GM18511 (cell line): ENCODE measurements at regions not wholly inside any gene's neighbourhood (a gene's known extent, or its start where the extent isn't known, plus 50 kb on each side); places are given as distances from the start of the nearest gene placed in this dataset.

Experiments used
- ATAC-seq: cut with Tn5 transposase; IDR thresholded peaks from one replicate; pipeline ENCODE4 v1.9.1; 2021; ENCODE audit warnings: mild to moderate bottlenecking, moderate library complexity; ENCODE audit not compliant: unreplicated experiment

DNA sequence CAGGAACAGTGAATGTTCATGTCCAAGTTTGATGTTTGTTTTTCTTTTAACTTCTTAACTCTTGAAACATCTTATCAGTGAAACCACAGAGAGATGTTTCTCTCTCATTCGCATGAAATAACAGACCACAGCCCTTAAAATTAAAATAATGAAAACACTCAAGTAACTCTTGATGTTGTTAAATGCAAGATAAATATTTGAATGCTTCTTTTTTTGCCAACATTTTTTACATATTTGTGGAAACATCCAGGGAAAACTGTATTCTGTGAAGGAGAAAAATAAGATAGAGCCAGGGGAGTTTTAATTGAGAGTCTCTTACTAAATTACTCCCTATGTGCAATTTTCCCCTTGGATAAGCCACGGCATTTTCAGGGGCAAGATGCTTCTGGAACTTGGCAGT is 361.8 kb upstream of the MGMT start:
- no peak for ATAC-seq

DNA sequence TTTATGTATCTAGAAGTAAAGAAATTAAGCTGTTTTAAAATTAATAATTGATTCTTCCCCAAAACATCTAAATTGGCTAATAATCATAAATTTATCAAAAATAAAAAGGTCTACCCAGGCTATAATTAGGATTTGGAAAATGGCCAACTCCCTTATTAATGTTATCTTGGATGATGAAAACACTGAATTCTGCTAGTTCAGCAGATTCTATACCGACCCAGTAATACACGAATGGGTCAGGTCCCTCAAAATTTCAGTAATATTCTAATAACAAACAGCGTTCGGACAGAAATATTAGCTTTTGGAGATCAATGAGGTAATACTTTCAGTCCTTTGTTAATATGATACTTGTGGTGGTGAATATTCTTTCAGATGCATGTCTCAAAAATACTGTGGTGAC is 360.7 kb upstream of the MGMT start:
- ATAC-seq = no peak

- no peak for ATAC-seq
Measured at GRCh38 chr10:129107525-129107924, 359.5 kb upstream of the MGMT start.

DNA sequence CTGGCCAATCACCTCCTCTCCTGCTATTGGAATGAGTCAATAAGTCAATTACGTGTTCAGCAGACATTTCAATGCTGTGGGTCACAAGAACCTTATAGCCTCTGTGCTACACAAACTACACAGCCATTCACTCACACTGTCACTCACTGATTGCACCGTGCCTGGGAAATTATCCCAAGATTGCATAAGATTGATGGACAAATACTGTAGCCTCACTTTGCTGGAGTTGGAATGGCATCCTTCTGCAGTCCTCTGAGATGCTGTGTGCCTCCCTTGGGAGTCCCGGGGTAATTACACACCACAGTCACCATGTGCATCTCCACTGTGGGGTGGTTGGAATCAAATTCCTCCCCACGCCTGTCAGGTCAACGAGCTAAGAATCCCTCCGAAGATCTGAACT is 358.7 kb upstream of the MGMT start:
- no peak for ATAC-seq

DNA sequence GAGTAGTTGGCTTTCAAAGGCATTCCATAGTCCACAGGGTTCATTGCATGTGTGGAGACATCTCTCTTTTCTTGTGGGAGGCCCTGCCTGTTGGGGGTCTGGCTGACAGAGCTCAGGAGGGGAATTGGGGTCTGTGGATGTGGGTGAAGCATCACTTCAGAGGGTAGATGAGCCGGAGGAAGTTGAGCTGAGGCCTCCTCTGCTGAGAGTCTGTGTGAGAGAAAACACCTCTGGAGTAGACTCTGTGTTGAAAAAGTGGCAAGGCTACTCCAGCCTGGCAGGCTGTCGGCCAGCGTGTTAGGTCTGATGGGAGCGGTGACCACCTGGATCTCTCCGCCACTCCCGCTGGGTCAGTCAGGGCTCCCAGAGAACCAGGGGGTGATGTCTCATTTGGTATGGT is 358.0 kb upstream of the MGMT start:
- no peak for ATAC-seq

DNA sequence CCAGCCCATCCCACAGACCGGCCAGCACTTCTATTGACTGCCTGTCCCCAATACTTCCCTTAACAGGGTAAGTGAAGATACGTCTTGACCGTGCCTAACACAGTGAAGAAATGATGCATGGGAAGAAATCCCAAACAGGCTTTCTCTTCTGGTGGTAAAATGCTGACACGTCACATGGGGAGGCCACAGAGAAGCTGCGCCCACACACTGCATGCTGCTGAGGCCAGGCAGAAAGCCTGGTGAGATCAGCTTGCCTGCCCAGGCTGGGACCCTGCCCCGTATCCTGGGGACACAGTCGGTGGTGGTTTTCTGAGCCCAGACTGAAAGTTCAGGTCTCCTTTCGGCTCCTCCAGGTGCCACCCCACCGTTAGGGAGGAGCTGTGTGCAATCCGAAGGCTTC is 356.3 kb upstream of the MGMT start:
- ATAC-seq = no peak

DNA sequence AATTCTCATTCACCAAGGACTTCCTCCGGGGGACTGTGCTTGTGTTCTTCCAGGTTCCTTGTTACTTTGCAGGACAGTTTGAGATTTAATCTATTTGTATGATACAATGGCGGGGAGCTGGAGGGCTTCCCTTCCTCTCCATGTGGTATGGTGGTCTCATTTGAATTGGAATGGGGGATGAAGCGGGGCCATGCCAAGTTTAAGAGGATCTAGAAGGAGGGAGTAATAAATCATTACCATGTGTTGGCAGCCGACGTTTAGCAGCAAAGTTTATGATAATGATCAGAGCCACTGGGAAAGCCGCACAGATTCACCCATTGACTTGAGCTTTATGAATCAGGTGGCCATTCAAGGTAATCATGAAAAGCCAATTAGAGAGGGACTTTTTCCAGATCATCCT is 355.1 kb upstream of the MGMT start:
- no peak for ATAC-seq

GRCh38 chr10:129114588-129114987 is 352.5 kb upstream of the MGMT start:
- ATAC-seq = no peak

- no peak for ATAC-seq
Measured at GRCh38 chr10:129116371-129116770, 350.7 kb upstream of the MGMT start.

DNA sequence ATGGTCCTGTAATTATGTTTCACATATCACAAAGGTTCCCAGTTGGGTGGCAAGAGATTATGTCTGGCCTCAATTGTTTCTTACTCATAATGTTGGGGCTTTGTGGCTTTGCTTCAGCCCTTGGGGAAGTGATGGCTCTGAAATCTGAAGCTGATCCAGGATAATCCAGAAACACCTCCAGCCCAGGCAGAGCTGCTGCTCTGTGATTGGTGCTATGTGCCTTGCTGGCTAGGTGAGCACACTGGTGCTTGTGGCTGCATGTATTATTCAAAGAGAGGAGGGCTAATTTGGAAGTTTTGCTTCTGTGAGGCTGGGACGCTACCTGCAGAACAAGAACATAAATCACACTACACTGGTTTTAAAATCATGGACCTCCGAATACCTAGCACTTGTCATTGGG is 346.6 kb upstream of the MGMT start:
- no peak for ATAC-seq

- no peak for ATAC-seq
Measured at GRCh38 chr10:129122846-129123245, 344.2 kb upstream of the MGMT start.

DNA sequence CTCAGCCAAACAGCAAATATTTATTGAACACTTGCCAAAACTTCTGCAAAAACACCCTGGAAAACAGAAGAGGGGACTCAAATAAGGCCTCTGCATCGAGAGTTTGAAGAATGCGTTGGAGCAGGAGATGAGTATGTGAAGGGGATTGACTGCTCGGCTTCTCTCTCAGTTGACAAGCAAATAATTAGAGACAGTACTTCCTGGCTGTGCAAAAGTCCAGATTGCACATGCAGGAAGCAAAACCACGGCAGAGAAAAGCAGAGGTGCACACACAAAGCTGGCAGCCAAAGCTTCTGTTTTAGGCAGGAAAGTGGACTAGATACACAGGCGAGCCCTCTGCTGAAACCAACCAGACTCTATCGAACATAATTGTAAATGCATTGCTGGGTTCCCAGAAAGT is 343.6 kb upstream of the MGMT start:
- no peak for ATAC-seq

- no peak for ATAC-seq
Measured at GRCh38 chr10:129126982-129127381, 340.1 kb upstream of the MGMT start.

GRCh38 chr10:129131457-129132132 is 335.4 kb upstream of the MGMT start:
- no peak for ATAC-seq

GRCh38 chr10:129133856-129134255 is 333.2 kb upstream of the MGMT start:
- ATAC-seq = no peak

DNA sequence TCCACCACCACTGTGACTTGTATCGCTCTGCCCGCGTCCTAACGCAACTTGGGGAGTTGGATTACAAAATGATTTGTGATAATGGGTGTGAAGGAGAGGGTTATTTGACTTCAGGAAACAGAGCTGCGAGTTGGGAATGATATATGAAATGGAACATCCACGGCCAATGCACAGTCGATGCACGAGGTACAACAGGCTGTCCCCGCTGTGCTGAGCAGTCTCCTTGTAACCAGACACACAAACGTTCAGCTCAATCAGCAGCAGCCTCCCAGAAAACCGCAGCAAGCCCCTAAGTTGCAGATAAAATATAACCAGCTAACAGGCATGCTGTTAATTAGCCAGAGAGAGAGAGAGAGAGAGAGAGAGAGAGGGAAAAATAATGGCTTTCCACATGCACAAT is 332.7 kb upstream of the MGMT start:
- ATAC-seq = no peak

- ATAC-seq = no peak
Measured at GRCh38 chr10:129135624-129136023, 331.4 kb upstream of the MGMT start.

DNA sequence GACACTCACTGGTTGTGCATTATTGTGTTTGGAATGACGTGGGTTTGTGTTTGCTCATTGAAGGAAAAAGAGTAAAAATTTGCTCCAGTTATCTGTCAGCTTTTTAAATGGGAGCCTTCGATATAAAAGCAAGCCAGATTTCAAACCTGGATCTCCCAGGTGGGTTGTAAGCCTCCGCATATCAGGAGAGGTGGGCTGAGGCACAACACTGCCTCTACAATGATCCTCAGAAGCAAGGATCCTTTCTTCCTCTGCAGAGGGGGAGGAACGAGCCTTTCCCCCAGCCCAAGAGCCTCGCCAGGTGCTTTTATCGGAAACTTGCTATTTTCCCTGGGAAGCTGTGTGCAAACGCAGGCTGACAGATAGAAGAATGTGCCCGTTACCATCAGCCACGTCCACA is 331.0 kb upstream of the MGMT start:
- no peak for ATAC-seq

DNA sequence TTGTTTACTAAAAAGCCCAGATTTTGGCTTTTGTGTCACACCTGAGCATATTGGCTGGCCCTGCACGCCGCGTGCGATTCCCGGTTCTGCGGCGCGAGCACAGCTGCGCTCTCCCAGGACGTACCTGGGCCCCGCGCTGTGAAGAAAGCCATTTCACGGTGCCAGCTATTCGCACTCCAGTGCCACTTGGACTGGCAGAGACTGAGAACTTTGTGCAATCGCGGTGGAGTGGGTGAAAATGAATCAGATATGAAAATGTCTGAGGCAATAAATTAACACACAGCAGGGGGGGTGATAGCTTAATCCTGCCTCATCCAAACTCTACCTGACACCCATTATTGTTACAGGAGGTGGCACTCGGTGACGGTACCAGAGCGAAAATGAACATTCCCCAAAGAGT is 330.1 kb upstream of the MGMT start:
- no peak for ATAC-seq

GRCh38 chr10:129140921-129141885 is 325.8 kb upstream of the MGMT start:
- no peak for ATAC-seq

DNA sequence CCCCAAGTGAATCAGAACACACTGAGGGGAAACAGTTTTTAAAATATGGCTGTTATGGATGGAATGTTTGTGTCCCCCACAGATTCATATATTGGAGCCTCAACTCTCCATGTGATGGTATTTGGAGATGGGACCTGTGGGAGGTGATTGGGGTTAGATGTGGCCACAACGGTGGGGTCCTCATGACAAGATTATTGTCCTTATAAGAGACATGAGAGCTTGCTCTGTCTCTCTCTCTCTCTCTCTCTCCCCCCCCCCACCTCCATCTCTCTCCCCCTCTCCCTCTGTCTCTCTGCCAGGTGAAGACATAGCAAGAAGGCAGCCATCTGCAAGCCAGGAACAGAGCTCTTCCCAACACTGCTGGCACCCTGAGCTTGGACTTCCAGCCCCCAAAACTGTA is 315.8 kb upstream of the MGMT start:
- no peak for ATAC-seq

- ATAC-seq = no peak
Measured at GRCh38 chr10:129156406-129156805, 310.6 kb upstream of the MGMT start.
